Thymus (tissue), 11 donors: ENCODE measurements at regions not wholly inside any gene's neighbourhood (a gene's known extent, or its start where the extent isn't known, plus 50 kb on each side); places are given as distances from the start of the nearest gene placed in this dataset.

ENCODE experiments used
- DNase-seq, 9 donors: peaks; one replicate each; pipeline ENCODE4 v3.0.0-alpha.2; 2013; ENCODE audit warnings: low spot score in 9 of 9, low read depth in 6 of 9, missing footprints in 1 of 9
- H3K27ac ChIP-seq, 2 donors: one replicate each; pipeline ENCODE4 v1.5.1; 2013; ENCODE audit warnings: control low read depth in 1 of 2, low read depth in 1 of 2, low read length in 1 of 2, mild to moderate bottlenecking in 1 of 2, moderate library complexity in 1 of 2
- H3K27me3 ChIP-seq, 2 donors: one replicate each; pipeline ENCODE4 v1.5.1; 2013; ENCODE audit warnings: low read length in 1 of 2; ENCODE audit not compliant: control insufficient read depth in 2 of 2, insufficient read depth in 1 of 2
- H3K36me3 ChIP-seq, 2 donors: one replicate each; pipeline ENCODE4 v1.5.1; 2013; ENCODE audit warnings: low read length in 1 of 2, mild to moderate bottlenecking in 1 of 2, moderate library complexity in 1 of 2; ENCODE audit not compliant: control insufficient read depth in 2 of 2, insufficient read depth in 2 of 2
- H3K4me1 ChIP-seq, 2 donors: one replicate each; pipeline ENCODE4 v1.5.1; 2013; ENCODE audit warnings: low read length in 2 of 2; ENCODE audit not compliant: control insufficient read depth in 2 of 2, insufficient read depth in 2 of 2
- H3K4me3 ChIP-seq, 2 donors: one replicate each; pipeline ENCODE4 v1.5.1; 2013; ENCODE audit warnings: low read length in 2 of 2, control low read depth in 1 of 2, mild to moderate bottlenecking in 1 of 2
- H3K9me3 ChIP-seq, 2 donors: one replicate each; pipeline ENCODE4 v1.5.1; 2013; ENCODE audit warnings: low read length in 1 of 2, mild to moderate bottlenecking in 1 of 2; ENCODE audit not compliant: control insufficient read depth in 2 of 2, insufficient read depth in 1 of 2
- WGBS: extraction: QIAGEN DNeasy Blood & Tissue Kit; methylation state at CpG from one replicate; pipeline ENCODE4 v1.1.7; 2013; 5-methylcytosine and 5-hydroxymethylcytosine counted together
- donor health status: healthy.

DNA sequence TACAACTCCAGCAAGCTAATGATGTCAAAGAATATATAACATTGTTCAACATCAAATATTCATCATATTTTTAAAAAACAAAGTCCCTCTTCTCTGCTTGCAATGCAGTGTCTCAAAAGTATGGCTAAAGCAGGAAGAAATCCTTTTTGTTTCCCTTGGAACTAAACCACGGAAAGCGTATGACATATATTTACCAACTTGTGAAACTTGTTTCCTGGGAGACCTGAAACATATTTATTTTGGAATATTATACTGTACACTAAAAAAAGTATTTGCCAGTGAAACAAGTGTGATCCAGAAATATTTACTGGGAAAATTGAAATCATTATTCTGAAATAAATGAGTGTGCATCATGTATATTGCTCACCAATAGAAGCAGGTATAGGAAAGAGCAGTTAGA lies 156.0 kb upstream of the ANKRD50 start:
- WGBS, result 90% methylated on average over 2 of the region's 2 CpGs
- Histone ChIP-seq H3K27me3 (no peaks in the 10 kb centered on the region), H3K4me3 (no peak overlapping the region), H3K4me1 (no peaks in the 10 kb centered on the region), H3K36me3 (no peaks in the 10 kb centered on the region), H3K27ac (no peak overlapping the region), H3K9me3 (peaks cover 0 to 3% of the 10 kb centered on the region in 2 donors)
- DNase-seq, result no peak

DNA sequence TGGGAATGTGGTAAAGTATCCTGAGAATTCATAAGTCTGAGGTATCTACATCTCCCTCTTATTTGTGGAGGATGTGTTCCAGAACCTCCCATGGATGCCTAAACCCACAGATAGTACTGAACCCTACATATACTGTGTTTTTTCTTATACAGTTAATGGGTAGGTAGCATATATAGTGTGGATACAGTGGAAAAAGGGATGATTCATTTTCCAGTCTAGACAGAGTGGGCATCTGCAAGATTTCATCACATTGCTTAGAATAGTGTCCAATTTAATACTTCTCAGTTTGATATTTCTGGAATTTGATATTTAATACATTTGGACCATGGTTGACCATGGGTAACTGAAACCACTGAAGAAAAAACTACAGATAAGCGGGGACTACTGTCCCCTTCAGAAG lies 155.0 kb upstream of the ANKRD50 start:
- WGBS, result 96% methylated on average over 1 of the region's 1 CpG
- no peaks in the 10 kb centered on the region for H3K36me3 ChIP-seq
- peaks cover 0 to 3% of the 10 kb centered on the region in 2 donors for H3K9me3 ChIP-seq
- no peak for DNase-seq
- no peak overlapping the region for H3K4me3 ChIP-seq
- H3K27me3 ChIP-seq, result no peaks in the 10 kb centered on the region
- no peak overlapping the region for H3K27ac ChIP-seq
- no peaks in the 10 kb centered on the region for H3K4me1 ChIP-seq

- no peaks in the 10 kb centered on the region for H3K36me3 ChIP-seq
- no peaks in the 10 kb centered on the region for H3K27me3 ChIP-seq
- no peaks in the 10 kb centered on the region for H3K4me1 ChIP-seq
- H3K9me3 ChIP-seq, result no peaks in the 10 kb centered on the region
- H3K27ac ChIP-seq, result no peak overlapping the region
- WGBS, result 67% methylated on average over 1 of the region's 1 CpG
- no peak overlapping the region for H3K4me3 ChIP-seq
- DNase-seq, result no peak
Observed at GRCh38 chr4:124866301-124866700, 153.8 kb upstream of the ANKRD50 start.

- H3K27ac ChIP-seq, result no peak overlapping the region
Observed at GRCh38 chr4:124863040-124863545, 150.6 kb upstream of the ANKRD50 start.

GRCh38 chr4:124862261-124862660 lies 149.7 kb upstream of the ANKRD50 start:
- H3K27ac ChIP-seq, result no peak overlapping the region
- H3K9me3 ChIP-seq, result peaks cover 0 to 4% of the 10 kb centered on the region in 2 donors
- H3K27me3 ChIP-seq, result no peaks in the 10 kb centered on the region
- no peak for DNase-seq
- H3K36me3 ChIP-seq, result no peaks in the 10 kb centered on the region
- no peaks in the 10 kb centered on the region for H3K4me1 ChIP-seq
- no peak overlapping the region for H3K4me3 ChIP-seq

More at GRCh38 chr4:124863040-124863545, 150.6 kb upstream of the ANKRD50 start:
- Histone ChIP-seq H3K27me3 (no peaks in the 10 kb centered on the region), H3K9me3 (no peaks in the 10 kb centered on the region), H3K4me1 (no peaks in the 10 kb centered on the region), H3K4me3 (no peak overlapping the region), H3K36me3 (no peaks in the 10 kb centered on the region)
- no peak for DNase-seq
- WGBS, result 85% methylated on average over 3 of the region's 3 CpGs

GRCh38 chr4:124861761-124862160 lies 149.2 kb upstream of the ANKRD50 start:
- Histone ChIP-seq H3K36me3 (no peaks in the 10 kb centered on the region), H3K4me3 (no peak overlapping the region), H3K27me3 (no peaks in the 10 kb centered on the region), H3K9me3 (peaks cover 0 to 4% of the 10 kb centered on the region in 2 donors), H3K4me1 (no peaks in the 10 kb centered on the region), H3K27ac (no peak overlapping the region)
- no peak for DNase-seq
- 92% methylated on average over 3 of the region's 3 CpGs for WGBS

- Histone ChIP-seq H3K27ac (no peak overlapping the region), H3K9me3 (peaks cover 0 to 4% of the 10 kb centered on the region in 2 donors), H3K4me1 (no peaks in the 10 kb centered on the region), H3K27me3 (no peaks in the 10 kb centered on the region), H3K4me3 (no peak overlapping the region), H3K36me3 (no peaks in the 10 kb centered on the region)
- WGBS, result 89% methylated on average over 3 of the region's 3 CpGs
- DNase-seq, result no peak
Observed at GRCh38 chr4:124854968-124855367, 142.4 kb upstream of the ANKRD50 start.

GRCh38 chr4:124851741-124852140 lies 139.2 kb upstream of the ANKRD50 start:
- Histone ChIP-seq H3K27me3 (no peaks in the 10 kb centered on the region), H3K36me3 (no peaks in the 10 kb centered on the region), H3K4me3 (no peak overlapping the region), H3K9me3 (no peaks in the 10 kb centered on the region), H3K4me1 (no peaks in the 10 kb centered on the region), H3K27ac (no peak overlapping the region)
- no peak for DNase-seq
- WGBS, result 90% methylated on average over 2 of the region's 2 CpGs

DNA sequence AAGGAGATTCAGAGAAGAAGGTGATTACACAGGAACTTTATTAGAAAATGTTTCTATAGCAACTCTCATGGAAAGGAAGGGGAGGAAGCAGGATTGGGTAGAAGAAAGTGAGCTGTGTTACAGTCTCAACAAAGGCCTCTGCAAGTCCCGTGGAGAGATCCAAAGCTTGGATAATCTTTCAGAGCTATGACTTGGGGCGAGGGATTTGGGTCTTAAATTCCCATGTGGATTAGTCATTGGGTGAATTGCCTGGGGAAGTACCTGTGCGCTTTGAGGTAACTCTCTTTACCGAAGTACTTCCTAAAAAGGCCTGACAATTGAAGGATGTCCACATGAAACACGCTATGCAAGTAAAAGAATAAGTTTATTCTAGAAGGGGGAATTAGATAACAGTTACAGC lies 133.8 kb upstream of the ANKRD50 start:
- no peaks in the 10 kb centered on the region for H3K27me3 ChIP-seq
- 89% methylated on average over 5 of the region's 5 CpGs for WGBS

More for the DNA sequence above, 133.8 kb upstream of the ANKRD50 start:
- no peak overlapping the region for H3K27ac ChIP-seq
- no peak overlapping the region for H3K4me3 ChIP-seq
- peaks cover 0 to 2% of the 10 kb centered on the region in 2 donors for H3K9me3 ChIP-seq
- H3K36me3 ChIP-seq, result no peaks in the 10 kb centered on the region
- no peaks in the 10 kb centered on the region for H3K4me1 ChIP-seq
- DNase-seq, result no peak
